Activated T-helper 1 cell treated with Interleukin-2 at 50 U/mL for 16 hours (primary cell): ENCODE measurements at regions not wholly inside any gene's neighbourhood (a gene's known extent, or its start where the extent isn't known, plus 50 kb on each side); places are given as distances from the start of the nearest gene placed in this dataset.

Experiments
- DNase-seq: peaks from one replicate; pipeline ENCODE4 v3.0.0-alpha.2; 2020; ENCODE audit warnings: low read depth

GRCh38 chr4:152269448-152270191 is 266.3 kb downstream of the FBXW7 start:
- no peak for DNase-seq

GRCh38 chr4:152267811-152268210 is 268.1 kb downstream of the FBXW7 start:
- no peak for DNase-seq

GRCh38 chr4:152266831-152267480 is 268.9 kb downstream of the FBXW7 start:
- no peak for DNase-seq

- no peak for DNase-seq
Measured at GRCh38 chr4:152265149-152265621, 270.7 kb downstream of the FBXW7 start.

- DNase-seq = no peak
Measured at GRCh38 chr4:152264106-152264505, 271.8 kb downstream of the FBXW7 start.

GRCh38 chr4:152259866-152260265 is 276.0 kb downstream of the FBXW7 start:
- no peak for DNase-seq

- no peak for DNase-seq
Measured at GRCh38 chr4:152258804-152259708, 276.8 kb downstream of the FBXW7 start.

GRCh38 chr4:152258391-152258790 is 277.5 kb downstream of the FBXW7 start:
- DNase-seq = no peak

GRCh38 chr4:152257601-152258066 is 278.3 kb downstream of the FBXW7 start:
- no peak for DNase-seq

- no peak for DNase-seq
Measured at GRCh38 chr4:152256996-152257395, 278.9 kb downstream of the FBXW7 start.

- DNase-seq = peak; percentile 55
Measured at GRCh38 chr4:152255437-152255836, 280.5 kb downstream of the FBXW7 start.

GRCh38 chr4:152248347-152248746 is 287.5 kb downstream of the FBXW7 start:
- DNase-seq = no peak

GRCh38 chr4:152247271-152247975 is 288.5 kb downstream of the FBXW7 start:
- no peak for DNase-seq

GRCh38 chr4:152246659-152247058 is 289.2 kb downstream of the FBXW7 start:
- peak; percentile 17 for DNase-seq

GRCh38 chr4:152245680-152246079 is 290.2 kb downstream of the FBXW7 start:
- no peak for DNase-seq

- no peak for DNase-seq
Measured at GRCh38 chr4:152244659-152245058, 291.2 kb downstream of the FBXW7 start.

GRCh38 chr4:152243896-152244595 is 291.8 kb downstream of the FBXW7 start:
- DNase-seq = no peak

- DNase-seq = no peak
Measured at GRCh38 chr4:152243206-152243605, 292.7 kb downstream of the FBXW7 start.

GRCh38 chr4:152240232-152240631 is 295.7 kb downstream of the FBXW7 start:
- no peak for DNase-seq

- DNase-seq = no peak
Measured at GRCh38 chr4:152239216-152239615, 296.7 kb downstream of the FBXW7 start.

- DNase-seq = no peak
Measured at GRCh38 chr4:152236519-152237056, 299.3 kb downstream of the FBXW7 start.
